ENCODE measurements at regions not wholly inside any gene's neighbourhood (a gene's known extent, or its start where the extent isn't known, plus 50 kb on each side); places are given as distances from the start of the nearest gene placed in this dataset.

DNA sequence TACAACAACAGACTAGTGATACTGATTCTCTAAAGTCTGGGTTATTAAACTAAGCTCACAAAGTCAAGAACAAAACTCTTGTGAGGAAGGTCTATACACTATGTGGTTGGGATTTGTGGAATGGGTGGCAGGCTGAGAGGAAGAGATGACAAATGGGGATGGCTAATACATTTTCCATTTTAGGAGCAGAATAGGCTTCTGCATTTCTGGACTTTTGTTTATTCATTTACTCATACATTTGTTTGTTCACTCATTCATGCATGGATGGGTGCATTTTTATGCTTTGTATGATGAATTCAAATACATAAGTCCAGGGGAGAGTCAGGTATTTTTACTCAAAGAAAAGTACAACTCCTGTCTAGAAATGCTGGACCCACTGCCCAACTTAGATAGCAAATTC, 637.4 kb upstream of the CDH2 start:
- no peaks in the 10 kb centered on the region for H3K4me1 Mint-ChIP-seq
- H3K27me3 Mint-ChIP-seq: no peaks in the 10 kb centered on the region
- Histone ChIP-seq H3K4me1 (ENCODE audit: control insufficient read depth in 2 of 2, insufficient read depth in 2 of 2, low read length in 2 of 2) (no peaks in the 10 kb centered on the region), H4K20me1 (ENCODE audit: control insufficient read depth, insufficient read depth, low read length, poor library complexity, severe bottlenecking) (no peaks in the 10 kb centered on the region), H3K27ac (ENCODE audit: low read length in 2 of 2) (no peak overlapping the region), H3K79me2 (ENCODE audit: control insufficient read depth, insufficient read depth, low read length) (no peaks in the 10 kb centered on the region), H2AFZ (ENCODE audit: insufficient read depth, low read depth, low read length, poor library complexity, severe bottlenecking) (no peak overlapping the region), H3K4me2 (replicated peaks; ENCODE audit: low read depth, low read length, poor library complexity, severe bottlenecking) (no peak overlapping the region), H3K36me3 (replicated peaks in 1 of 2; ENCODE audit: control extremely low read depth in 1 of 2, control insufficient read depth in 1 of 2, extremely low read depth in 1 of 2, insufficient read depth in 2 of 2, low read length in 1 of 2) (no peaks in the 10 kb centered on the region), H3K4me3 (ENCODE audit: control extremely low read depth in 1 of 5, extremely low read depth in 1 of 5, insufficient read depth in 1 of 5, low read depth in 2 of 5, low read length in 4 of 5) (no peak overlapping the region), H3K9ac (ENCODE audit: low read length) (no peak overlapping the region), H3K27me3 (replicated peaks in 1 of 4; ENCODE audit: control extremely low read depth in 1 of 4, control insufficient read depth in 3 of 4, insufficient read depth in 4 of 4, low read length in 3 of 4) (no peaks in the 10 kb centered on the region), H3K9me3 (ENCODE audit: control extremely low read depth in 1 of 3, control insufficient read depth in 2 of 3, insufficient read depth in 1 of 3, low read length in 2 of 3) (no peaks in the 10 kb centered on the region)
- no peak for ATAC-seq (ENCODE audit: low read depth)
- no peak for DNase-seq
- POLR2A ChIA-PET: no interaction called here
- H3K27ac Mint-ChIP-seq: no peak overlapping the region
- intact Hi-C loops (cut with micrococcal nuclease): no loop called here
- TF ChIP-seq, protein P1, sequence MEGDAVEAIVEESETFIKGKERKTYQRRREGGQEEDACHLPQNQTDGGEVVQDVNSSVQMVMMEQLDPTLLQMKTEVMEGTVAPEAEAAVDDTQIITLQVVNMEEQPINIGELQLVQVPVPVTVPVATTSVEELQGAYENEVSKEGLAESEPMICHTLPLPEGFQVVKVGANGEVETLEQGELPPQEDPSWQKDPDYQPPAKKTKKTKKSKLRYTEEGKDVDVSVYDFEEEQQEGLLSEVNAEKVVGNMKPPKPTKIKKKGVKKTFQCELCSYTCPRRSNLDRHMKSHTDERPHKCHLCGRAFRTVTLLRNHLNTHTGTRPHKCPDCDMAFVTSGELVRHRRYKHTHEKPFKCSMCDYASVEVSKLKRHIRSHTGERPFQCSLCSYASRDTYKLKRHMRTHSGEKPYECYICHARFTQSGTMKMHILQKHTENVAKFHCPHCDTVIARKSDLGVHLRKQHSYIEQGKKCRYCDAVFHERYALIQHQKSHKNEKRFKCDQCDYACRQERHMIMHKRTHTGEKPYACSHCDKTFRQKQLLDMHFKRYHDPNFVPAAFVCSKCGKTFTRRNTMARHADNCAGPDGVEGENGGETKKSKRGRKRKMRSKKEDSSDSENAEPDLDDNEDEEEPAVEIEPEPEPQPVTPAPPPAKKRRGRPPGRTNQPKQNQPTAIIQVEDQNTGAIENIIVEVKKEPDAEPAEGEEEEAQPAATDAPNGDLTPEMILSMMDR (IDR thresholded peaks at IDR 0.05): no peak
- TF ChIP-seq EZH2 (IDR thresholded peaks at IDR 0.05; ENCODE audit: borderline replicate concordance, insufficient read depth, low read depth, low read length, poor library complexity, severe bottlenecking): no peak
- no peak overlapping the region for H3K4me3 Mint-ChIP-seq
- peaks cover 5% of the 10 kb centered on the region for H3K9me3 Mint-ChIP-seq (ENCODE audit: insufficient read depth)
- CTCF ChIA-PET: no interaction called here

DNA sequence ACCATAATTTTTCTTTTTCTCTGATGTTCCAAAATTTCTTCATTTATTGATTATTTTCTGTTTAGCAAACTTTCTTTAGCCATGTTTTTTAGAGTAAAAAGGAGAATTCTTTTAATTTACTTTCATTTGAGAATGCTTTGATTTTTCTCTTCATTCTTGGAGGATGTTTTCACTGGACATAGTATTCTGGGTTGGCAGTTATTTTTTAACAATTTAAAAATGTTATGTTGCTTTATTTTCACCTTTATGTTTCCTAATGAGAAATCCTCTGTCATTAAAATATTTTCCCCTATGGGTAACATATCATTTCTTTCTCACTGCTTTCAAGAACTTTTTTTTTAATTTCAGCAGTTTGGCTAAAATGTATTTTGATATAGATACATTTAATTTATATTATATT, 631.4 kb upstream of the CDH2 start:
- H3K9me3 ChIP-seq (ENCODE audit: control extremely low read depth in 1 of 3, control insufficient read depth in 2 of 3, insufficient read depth in 1 of 3, low read length in 2 of 3): peaks cover 0 to 2% (median 0%) of the 10 kb centered on the region in 3 donors
- H3K27ac ChIP-seq (ENCODE audit: low read length in 2 of 2): no peak overlapping the region
- no peaks in the 10 kb centered on the region for H3K36me3 ChIP-seq (replicated peaks in 1 of 2; ENCODE audit: control extremely low read depth in 1 of 2, control insufficient read depth in 1 of 2, extremely low read depth in 1 of 2, insufficient read depth in 2 of 2, low read length in 1 of 2)
- H3K27ac Mint-ChIP-seq: no peak overlapping the region
- intact Hi-C loops (cut with micrococcal nuclease): loop anchor here (10.0 kb wide), 1 partner anchor 56 kb away; no protein-coding TSS in a partner anchor
- H3K4me3 ChIP-seq (ENCODE audit: control extremely low read depth in 1 of 5, extremely low read depth in 1 of 5, insufficient read depth in 1 of 5, low read depth in 2 of 5, low read length in 4 of 5): no peak overlapping the region
- ChIA-PET CTCF (no interaction called here), POLR2A (no interaction called here)
- DNase-seq (no peak), ATAC-seq (ENCODE audit: low read depth) (no peak)
- H3K27me3 Mint-ChIP-seq: no peaks in the 10 kb centered on the region
- H2AFZ ChIP-seq (ENCODE audit: insufficient read depth, low read depth, low read length, poor library complexity, severe bottlenecking): no peak overlapping the region
- H3K9ac ChIP-seq (ENCODE audit: low read length): no peak overlapping the region
- no peaks in the 10 kb centered on the region for H3K4me1 ChIP-seq (ENCODE audit: control insufficient read depth in 2 of 2, insufficient read depth in 2 of 2, low read length in 2 of 2)
- H3K4me1 Mint-ChIP-seq: no peaks in the 10 kb centered on the region
- H3K79me2 ChIP-seq (ENCODE audit: control insufficient read depth, insufficient read depth, low read length): no peaks in the 10 kb centered on the region
- no peak for TF ChIP-seq EZH2 (IDR thresholded peaks at IDR 0.05; ENCODE audit: borderline replicate concordance, insufficient read depth, low read depth, low read length, poor library complexity, severe bottlenecking)
- TF ChIP-seq, protein P1 (IDR thresholded peaks at IDR 0.05): no peak
- peaks cover 10% of the 10 kb centered on the region for H3K9me3 Mint-ChIP-seq (ENCODE audit: insufficient read depth)
- no peaks in the 10 kb centered on the region for H4K20me1 ChIP-seq (ENCODE audit: control insufficient read depth, insufficient read depth, low read length, poor library complexity, severe bottlenecking)
- no peak overlapping the region for H3K4me2 ChIP-seq (replicated peaks; ENCODE audit: low read depth, low read length, poor library complexity, severe bottlenecking)
- H3K27me3 ChIP-seq (replicated peaks in 1 of 4; ENCODE audit: control extremely low read depth in 1 of 4, control insufficient read depth in 3 of 4, insufficient read depth in 4 of 4, low read length in 3 of 4): no peaks in the 10 kb centered on the region
- H3K4me3 Mint-ChIP-seq: no peak overlapping the region

All from B cell (primary cell).